Endothelial cell (in vitro differentiated cells): ENCODE measurements at regions not wholly inside any gene's neighbourhood (a gene's known extent, or its start where the extent isn't known, plus 50 kb on each side); places are given as distances from the start of the nearest gene placed in this dataset.

ENCODE experiments used
- DNase-seq: peaks from one replicate; pipeline ENCODE4 v3.0.0; 2021; ENCODE audit warnings: low spot score
- H3K27ac Mint-ChIP-seq: one replicate; pipeline ENCODE4 v1.8.0; 2021; ENCODE audit warnings: mixed read lengths, inconsistent platforms; ENCODE audit not compliant: unreplicated experiment
- H3K27me3 Mint-ChIP-seq: one replicate; pipeline ENCODE4 v1.8.0; 2021; ENCODE audit warnings: mild to moderate bottlenecking, moderate library complexity, mixed read lengths, inconsistent platforms; ENCODE audit not compliant: unreplicated experiment
- H3K36me3 Mint-ChIP-seq: one replicate; pipeline ENCODE4 v1.8.0; 2021; ENCODE audit warnings: mild to moderate bottlenecking, low read depth, mixed read lengths, inconsistent platforms; ENCODE audit not compliant: unreplicated experiment
- H3K4me1 Mint-ChIP-seq: one replicate; pipeline ENCODE4 v1.8.0; 2021; ENCODE audit warnings: mild to moderate bottlenecking, mixed read lengths, inconsistent platforms; ENCODE audit not compliant: unreplicated experiment
- H3K4me3 Mint-ChIP-seq: one replicate; pipeline ENCODE4 v1.8.0; 2021; ENCODE audit warnings: mild to moderate bottlenecking, mixed read lengths, inconsistent platforms; ENCODE audit not compliant: unreplicated experiment
- H3K9me3 Mint-ChIP-seq: one replicate; pipeline ENCODE4 v1.8.0; 2021; ENCODE audit warnings: mixed read lengths, inconsistent platforms; ENCODE audit not compliant: unreplicated experiment
- TF ChIP-seq, protein P1 (sequence below): fragments of 200-600 bp; sonication (generic); IDR thresholded peaks from one replicate; pipeline ENCODE4 v1.5.0; 2021; ENCODE audit warnings: antibody characterized with exemption; ENCODE audit not compliant: unreplicated experiment

DNA sequence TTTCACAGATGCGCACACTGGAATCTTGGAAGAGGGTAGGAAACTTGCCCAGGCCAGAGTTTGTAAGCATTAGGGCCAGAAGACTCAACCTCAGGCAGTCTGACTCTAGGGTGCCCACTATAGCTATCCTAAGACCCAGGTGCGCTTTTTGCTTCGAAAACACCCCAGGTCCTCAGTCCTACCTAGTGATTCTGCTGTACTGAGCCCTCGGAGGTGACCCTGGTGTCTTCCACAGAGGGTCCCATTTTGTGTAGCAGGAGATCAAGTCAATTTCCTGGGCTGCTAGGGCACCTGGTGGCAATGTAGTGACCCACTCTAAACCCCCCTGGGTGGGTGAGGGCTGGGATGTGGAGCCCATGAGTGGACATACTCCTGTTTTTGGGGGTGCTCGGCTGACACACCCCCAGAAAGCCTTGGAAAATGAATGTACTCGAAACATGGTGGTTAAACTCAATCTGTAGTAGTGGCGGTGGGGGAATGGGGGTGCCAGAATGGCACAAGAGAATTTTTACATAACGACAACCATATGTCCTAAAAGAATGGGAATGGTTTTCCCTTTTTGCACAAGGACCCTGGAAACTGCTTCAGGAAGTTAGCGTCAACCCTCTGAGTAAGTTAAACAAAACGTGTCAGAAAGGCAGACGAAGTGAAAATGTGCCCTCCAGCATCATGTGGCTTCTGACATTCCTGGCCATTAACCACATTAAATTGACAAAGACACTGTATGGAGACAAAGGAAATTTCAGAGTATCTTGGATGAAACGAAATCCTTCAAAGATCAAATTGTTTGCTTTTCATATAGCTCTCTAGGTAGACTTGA is 218.0 kb upstream of the COPS8 start:
- peaks cover 2% of the 10 kb centered on the region for H3K27me3 Mint-ChIP-seq
- DNase-seq = no peak
- peaks cover 7% of the 10 kb centered on the region for H3K9me3 Mint-ChIP-seq
- no peak overlapping the region for H3K4me3 Mint-ChIP-seq
- no peak overlapping the region for H3K27ac Mint-ChIP-seq
- H3K36me3 Mint-ChIP-seq = peaks cover 15% of the 10 kb centered on the region
- peaks cover 10% of the 10 kb centered on the region for H3K4me1 Mint-ChIP-seq
- TF ChIP-seq, protein P1, sequence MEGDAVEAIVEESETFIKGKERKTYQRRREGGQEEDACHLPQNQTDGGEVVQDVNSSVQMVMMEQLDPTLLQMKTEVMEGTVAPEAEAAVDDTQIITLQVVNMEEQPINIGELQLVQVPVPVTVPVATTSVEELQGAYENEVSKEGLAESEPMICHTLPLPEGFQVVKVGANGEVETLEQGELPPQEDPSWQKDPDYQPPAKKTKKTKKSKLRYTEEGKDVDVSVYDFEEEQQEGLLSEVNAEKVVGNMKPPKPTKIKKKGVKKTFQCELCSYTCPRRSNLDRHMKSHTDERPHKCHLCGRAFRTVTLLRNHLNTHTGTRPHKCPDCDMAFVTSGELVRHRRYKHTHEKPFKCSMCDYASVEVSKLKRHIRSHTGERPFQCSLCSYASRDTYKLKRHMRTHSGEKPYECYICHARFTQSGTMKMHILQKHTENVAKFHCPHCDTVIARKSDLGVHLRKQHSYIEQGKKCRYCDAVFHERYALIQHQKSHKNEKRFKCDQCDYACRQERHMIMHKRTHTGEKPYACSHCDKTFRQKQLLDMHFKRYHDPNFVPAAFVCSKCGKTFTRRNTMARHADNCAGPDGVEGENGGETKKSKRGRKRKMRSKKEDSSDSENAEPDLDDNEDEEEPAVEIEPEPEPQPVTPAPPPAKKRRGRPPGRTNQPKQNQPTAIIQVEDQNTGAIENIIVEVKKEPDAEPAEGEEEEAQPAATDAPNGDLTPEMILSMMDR = no peak

DNA sequence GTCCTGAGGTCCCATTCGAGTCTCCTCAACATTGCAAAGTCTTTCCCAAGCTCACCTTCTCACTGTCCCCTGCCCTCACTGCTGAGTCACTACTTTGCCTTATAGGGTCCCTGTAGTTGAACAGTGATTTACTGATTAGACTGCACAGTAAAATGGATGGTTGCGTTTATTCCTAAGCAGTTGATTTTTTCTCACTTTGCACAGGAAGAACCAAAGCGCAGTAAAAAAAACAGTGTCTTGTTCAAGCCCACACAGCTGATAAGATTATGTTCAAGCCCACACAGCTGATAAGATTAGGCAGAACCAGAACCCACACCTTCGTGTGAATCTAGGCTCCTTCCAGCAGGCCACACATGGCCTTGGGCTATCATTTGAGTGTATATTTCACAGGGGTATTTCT is 215.3 kb upstream of the COPS8 start:
- H3K36me3 Mint-ChIP-seq = peaks cover 7% of the 10 kb centered on the region
- no peak overlapping the region for H3K4me3 Mint-ChIP-seq
- peak overlapping the region; percentile 11 for H3K27ac Mint-ChIP-seq
- peaks cover 2% of the 10 kb centered on the region for H3K27me3 Mint-ChIP-seq
- TF ChIP-seq, protein P1 = no peak
- DNase-seq = no peak
- H3K9me3 Mint-ChIP-seq = no peaks in the 10 kb centered on the region
- H3K4me1 Mint-ChIP-seq = peaks cover 12% of the 10 kb centered on the region

DNA sequence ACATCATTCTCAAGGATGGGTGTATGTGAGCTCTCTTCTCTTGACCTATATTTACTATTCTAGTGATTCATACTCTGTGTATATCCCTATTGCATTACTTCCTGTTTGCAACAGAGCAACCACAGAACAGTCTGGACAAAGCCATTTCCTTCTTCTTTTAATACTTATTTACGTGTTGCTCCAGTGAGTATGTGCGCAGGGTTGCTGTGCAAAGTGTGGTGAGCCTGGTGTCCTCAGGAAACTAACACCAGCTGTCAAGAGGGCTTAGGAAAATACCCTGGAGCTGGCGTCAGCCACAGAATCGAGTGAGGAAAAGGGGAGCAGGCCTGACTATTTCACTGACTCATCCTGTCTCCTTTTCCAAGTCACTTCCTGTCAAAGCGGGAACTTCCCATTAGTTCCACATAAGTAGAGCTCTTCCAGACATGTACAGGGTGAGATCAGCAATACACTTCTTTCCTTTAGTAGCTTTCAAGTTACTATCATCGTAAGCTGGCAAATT is 214.1 kb upstream of the COPS8 start:
- Mint-ChIP-seq H3K4me3 (no peak overlapping the region), H3K27me3 (peaks cover 2% of the 10 kb centered on the region), H3K27ac (peak overlapping the region; percentile 80), H3K4me1 (peaks cover 12% of the 10 kb centered on the region), H3K36me3 (no peaks in the 10 kb centered on the region), H3K9me3 (no peaks in the 10 kb centered on the region)
- DNase-seq = peak; percentile 33
- TF ChIP-seq, protein P1 = no peak

DNA sequence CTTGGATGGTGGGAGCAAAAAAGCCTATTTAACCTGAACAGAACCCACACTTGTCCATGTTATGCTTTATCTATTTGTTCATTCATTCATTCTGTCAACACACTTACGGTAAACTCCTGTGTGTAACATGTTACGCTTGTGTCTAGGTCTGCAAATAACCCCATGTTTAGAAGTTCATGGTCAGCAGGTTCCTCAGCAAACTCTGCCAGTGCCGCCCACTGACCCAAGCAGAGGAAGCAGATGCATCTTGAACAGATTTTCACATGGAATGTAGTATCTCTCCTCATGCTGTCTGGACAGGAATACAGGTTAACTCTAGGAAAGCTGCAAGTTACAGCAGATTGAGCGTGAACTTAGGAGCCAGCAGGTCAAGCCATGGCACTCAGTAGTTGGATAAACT is 213.7 kb upstream of the COPS8 start:
- Mint-ChIP-seq H3K27me3 (no peaks in the 10 kb centered on the region), H3K4me3 (no peak overlapping the region), H3K4me1 (peaks cover 12% of the 10 kb centered on the region), H3K9me3 (no peaks in the 10 kb centered on the region), H3K36me3 (no peaks in the 10 kb centered on the region), H3K27ac (peak overlapping the region; percentile 80)
- no peak for DNase-seq
- TF ChIP-seq, protein P1 = no peak

DNA sequence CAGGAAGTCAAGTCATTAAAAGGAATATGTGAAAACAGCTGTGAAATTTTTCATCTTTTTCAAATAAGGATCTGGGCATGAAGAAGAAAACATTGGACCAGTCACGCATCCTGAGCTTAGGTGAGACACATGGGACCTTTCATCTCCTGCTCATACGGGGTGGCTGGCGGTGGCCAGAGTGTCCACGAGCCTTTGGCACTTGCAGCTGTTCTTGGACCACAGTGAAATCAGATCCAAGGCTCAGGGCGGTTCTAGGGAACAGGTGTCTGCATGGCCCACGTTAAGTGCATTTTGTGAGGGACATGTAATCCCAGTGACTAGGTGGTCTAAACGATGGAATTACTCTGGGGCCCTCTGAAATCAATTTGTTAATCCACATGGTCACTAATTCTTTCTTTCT is 212.7 kb upstream of the COPS8 start:
- no peaks in the 10 kb centered on the region for H3K27me3 Mint-ChIP-seq
- H3K4me3 Mint-ChIP-seq = no peak overlapping the region
- no peak overlapping the region for H3K27ac Mint-ChIP-seq
- TF ChIP-seq, protein P1 = no peak
- H3K9me3 Mint-ChIP-seq = no peaks in the 10 kb centered on the region
- no peaks in the 10 kb centered on the region for H3K36me3 Mint-ChIP-seq
- no peak for DNase-seq
- H3K4me1 Mint-ChIP-seq = peaks cover 12% of the 10 kb centered on the region
